ENCODE measurements at regions not wholly inside any gene's neighbourhood (a gene's known extent, or its start where the extent isn't known, plus 50 kb on each side); places are given as distances from the start of the nearest gene placed in this dataset.

DNA sequence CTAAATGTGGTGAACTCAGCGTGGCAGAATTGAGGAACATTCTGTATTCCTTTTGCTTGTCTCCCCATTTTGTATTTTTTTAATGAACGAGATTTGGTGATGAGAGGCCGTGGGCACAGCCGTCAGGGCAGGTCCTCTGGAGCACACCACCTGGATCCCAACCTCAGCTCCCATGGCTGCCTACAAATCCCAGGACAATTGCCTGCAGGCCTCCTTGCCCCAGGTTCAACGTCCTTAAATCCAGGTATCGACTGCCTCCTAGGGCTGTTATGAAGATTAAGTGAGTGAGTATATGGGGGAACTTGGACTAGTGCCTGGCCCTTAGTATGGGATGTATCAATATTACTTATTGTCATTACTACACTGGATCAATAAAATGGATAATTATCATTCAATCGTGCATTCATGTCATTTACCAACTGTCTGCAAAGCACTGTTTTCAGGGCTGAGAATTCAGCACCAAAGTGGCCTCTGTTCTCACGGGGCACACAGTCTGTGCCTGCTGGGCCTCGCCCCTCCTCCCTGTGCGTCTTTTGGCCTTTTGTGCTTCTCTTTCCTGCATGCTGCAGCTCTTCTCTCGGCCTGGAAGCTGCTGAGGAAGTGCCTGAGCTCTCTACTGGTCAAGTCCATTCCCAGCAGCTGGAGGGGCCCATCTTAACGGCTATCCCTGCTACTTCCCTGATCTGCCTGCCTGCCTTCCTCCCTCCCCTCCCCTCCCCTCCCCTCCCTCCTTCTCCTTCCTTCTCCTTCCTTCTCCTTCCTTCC lies 1343.7 kb downstream of the BRD1 start:
- TF ChIP-seq GATA3 (IDR thresholded peaks at IDR 0.05; ENCODE audit: low read depth, low read length) (no peak), GATA2 (IDR thresholded peaks at IDR 0.05; ENCODE audit: low read depth, low read length) (no peak)
